ENCODE measurements at regions not wholly inside any gene's neighbourhood (a gene's known extent, or its start where the extent isn't known, plus 50 kb on each side); places are given as distances from the start of the nearest gene placed in this dataset.

DNA sequence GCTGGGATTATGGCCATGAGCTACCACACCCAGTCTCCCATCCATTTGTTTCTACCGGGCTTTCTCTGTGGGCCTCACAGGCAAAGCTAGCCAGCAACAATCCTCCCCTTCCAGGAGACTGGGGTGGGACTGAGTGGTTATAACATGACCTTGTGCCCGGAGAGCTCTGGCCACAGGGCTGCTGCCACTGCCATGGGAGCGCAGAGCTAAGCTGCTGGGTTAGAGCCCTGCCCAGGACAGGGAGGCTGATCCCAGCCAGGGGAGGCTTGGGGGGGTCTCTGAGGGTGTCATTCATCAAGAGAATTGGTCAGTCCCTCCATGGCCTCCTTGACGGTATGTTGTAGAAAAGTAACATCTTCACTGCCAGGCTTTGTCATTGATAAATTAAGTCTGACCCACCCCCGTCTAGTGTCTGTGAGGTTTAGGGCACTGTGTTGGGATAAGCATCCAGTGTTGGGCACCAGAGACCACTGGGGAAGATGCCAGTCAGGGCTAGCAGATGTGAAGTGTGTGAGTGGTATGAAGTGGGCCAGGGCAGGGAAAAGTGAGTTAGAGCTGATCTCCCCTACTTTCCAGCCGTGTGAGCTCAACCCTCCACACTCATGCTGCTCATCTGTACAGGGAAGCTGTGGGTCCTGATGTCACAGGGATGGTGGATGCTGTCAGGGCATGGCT lies 368.4 kb upstream of the HS6ST1 start:
- Histone ChIP-seq H3K4me3 (ENCODE audit: low read length) (no peak overlapping the region), H4K20me1 (ENCODE audit: insufficient read depth, low read length) (no peaks in the 10 kb centered on the region), H3K9me3 (ENCODE audit: insufficient read depth, low read length) (no peaks in the 10 kb centered on the region), H3K27me3 (ENCODE audit: low read depth, low read length) (no peaks in the 10 kb centered on the region), H3K4me1 (ENCODE audit: low read length) (peaks cover 5% of the 10 kb centered on the region), H3K36me3 (replicated peaks; ENCODE audit: low read depth, low read length) (no peaks in the 10 kb centered on the region), H3K27ac (ENCODE audit: low read length) (no peak overlapping the region), H3K79me2 (ENCODE audit: low read length) (no peaks in the 10 kb centered on the region), H3K4me2 (ENCODE audit: low read length) (no peak overlapping the region), H2AFZ (ENCODE audit: low read depth, low read length) (no peak overlapping the region), H3K9ac (ENCODE audit: low read length) (no peak overlapping the region)
- TF ChIP-seq, protein P1, sequence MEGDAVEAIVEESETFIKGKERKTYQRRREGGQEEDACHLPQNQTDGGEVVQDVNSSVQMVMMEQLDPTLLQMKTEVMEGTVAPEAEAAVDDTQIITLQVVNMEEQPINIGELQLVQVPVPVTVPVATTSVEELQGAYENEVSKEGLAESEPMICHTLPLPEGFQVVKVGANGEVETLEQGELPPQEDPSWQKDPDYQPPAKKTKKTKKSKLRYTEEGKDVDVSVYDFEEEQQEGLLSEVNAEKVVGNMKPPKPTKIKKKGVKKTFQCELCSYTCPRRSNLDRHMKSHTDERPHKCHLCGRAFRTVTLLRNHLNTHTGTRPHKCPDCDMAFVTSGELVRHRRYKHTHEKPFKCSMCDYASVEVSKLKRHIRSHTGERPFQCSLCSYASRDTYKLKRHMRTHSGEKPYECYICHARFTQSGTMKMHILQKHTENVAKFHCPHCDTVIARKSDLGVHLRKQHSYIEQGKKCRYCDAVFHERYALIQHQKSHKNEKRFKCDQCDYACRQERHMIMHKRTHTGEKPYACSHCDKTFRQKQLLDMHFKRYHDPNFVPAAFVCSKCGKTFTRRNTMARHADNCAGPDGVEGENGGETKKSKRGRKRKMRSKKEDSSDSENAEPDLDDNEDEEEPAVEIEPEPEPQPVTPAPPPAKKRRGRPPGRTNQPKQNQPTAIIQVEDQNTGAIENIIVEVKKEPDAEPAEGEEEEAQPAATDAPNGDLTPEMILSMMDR (IDR thresholded peaks at IDR 0.05; ENCODE audit: low read depth, low read length) = no peak
- TF ChIP-seq EZH2phosphoT487 (IDR thresholded peaks at IDR 0.05; ENCODE audit: low read depth) = no peak

DNA sequence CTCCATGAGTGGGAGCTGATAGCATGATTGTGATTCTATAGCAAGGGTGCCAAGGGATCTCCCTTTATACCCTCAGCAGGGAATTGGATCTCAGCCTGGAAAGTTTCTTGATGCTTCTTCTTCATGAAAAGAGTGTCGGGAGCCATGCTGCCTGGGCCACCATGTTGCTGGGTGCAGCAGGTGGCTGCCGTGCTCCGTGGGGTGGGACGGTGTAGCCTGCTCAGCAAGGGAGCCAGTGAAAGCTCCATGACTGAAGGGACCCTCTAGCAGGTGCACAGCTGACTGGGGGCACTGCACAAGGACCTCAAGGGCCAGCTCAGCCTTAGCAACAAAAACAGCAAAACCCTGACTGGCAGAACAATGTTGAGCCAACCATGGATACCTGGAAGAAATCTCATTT lies 368.9 kb upstream of the HS6ST1 start:
- no peak overlapping the region for H3K4me3 ChIP-seq (ENCODE audit: low read length)
- TF ChIP-seq, protein P1 (IDR thresholded peaks at IDR 0.05; ENCODE audit: low read depth, low read length) = no peak
- TF ChIP-seq EZH2phosphoT487 (IDR thresholded peaks at IDR 0.05; ENCODE audit: low read depth) = no peak
- no peak overlapping the region for H2AFZ ChIP-seq (ENCODE audit: low read depth, low read length)
- no peak overlapping the region for H3K27ac ChIP-seq (ENCODE audit: low read length)
- H3K9me3 ChIP-seq (ENCODE audit: insufficient read depth, low read length) = no peaks in the 10 kb centered on the region
- peaks cover 5% of the 10 kb centered on the region for H3K4me1 ChIP-seq (ENCODE audit: low read length)
- no peaks in the 10 kb centered on the region for H3K27me3 ChIP-seq (ENCODE audit: low read depth, low read length)
- no peak overlapping the region for H3K4me2 ChIP-seq (ENCODE audit: low read length)
- H3K36me3 ChIP-seq (replicated peaks; ENCODE audit: low read depth, low read length) = no peaks in the 10 kb centered on the region
- H4K20me1 ChIP-seq (ENCODE audit: insufficient read depth, low read length) = no peaks in the 10 kb centered on the region
- H3K9ac ChIP-seq (ENCODE audit: low read length) = no peak overlapping the region
- H3K79me2 ChIP-seq (ENCODE audit: low read length) = no peaks in the 10 kb centered on the region

DNA sequence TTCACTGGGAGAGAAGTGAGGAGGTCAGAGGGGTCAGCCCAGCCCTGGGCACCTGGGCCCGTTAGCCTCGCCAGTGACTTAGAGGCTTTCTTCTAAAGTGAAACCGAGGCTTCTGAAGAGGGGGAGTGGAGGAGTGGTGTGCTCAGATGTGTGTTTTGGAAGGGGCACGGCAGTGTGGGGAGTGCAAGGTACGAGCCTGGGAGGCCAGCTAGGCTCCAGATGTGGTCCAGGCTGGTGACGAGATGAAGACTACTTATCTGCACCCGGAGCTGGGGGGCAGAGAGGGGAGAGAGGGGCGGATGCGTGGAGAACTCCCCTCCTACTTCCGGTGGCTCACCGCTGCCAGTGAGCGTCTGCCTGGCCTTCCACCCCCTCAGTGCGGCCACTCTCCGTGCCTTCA lies 371.3 kb upstream of the HS6ST1 start:
- no peak overlapping the region for H3K4me2 ChIP-seq (ENCODE audit: low read length)

DNA sequence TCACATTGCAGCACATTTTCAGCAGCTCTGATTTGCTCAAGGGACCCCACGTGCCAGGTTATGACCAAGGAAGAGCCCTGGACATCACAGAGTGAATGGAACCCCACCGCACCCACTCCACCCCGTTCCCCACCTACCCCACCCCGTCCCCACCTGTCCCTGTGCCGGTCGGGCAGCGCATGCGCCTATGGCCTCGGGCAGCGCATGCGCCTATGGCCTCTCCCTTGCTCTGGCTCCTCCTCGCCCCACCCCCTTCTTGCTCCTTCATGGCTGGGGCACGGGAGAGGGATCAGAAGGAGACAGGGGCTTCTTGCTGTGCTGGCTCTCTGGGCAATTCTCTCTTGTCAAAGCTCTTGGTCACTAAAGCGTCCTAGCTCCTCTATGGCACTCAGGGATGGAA lies 371.8 kb upstream of the HS6ST1 start:
- H3K27me3 ChIP-seq (ENCODE audit: low read depth, low read length) = peaks cover under 1% of the 10 kb centered on the region; the same call in 1 of the 2 replicates
- H3K27ac ChIP-seq (ENCODE audit: low read length) = no peak overlapping the region
- H3K4me2 ChIP-seq (ENCODE audit: low read length) = no peak overlapping the region
- peaks cover 5% of the 10 kb centered on the region for H3K4me1 ChIP-seq (ENCODE audit: low read length)
- no peak overlapping the region for H3K4me3 ChIP-seq (ENCODE audit: low read length)
- H3K9ac ChIP-seq (ENCODE audit: low read length) = no peak overlapping the region
- TF ChIP-seq EZH2phosphoT487 (IDR thresholded peaks at IDR 0.05; ENCODE audit: low read depth) = no peak
- TF ChIP-seq, protein P1 (IDR thresholded peaks at IDR 0.05; ENCODE audit: low read depth, low read length) = no peak
- H4K20me1 ChIP-seq (ENCODE audit: insufficient read depth, low read length) = no peaks in the 10 kb centered on the region
- no peak overlapping the region for H2AFZ ChIP-seq (ENCODE audit: low read depth, low read length)
- H3K9me3 ChIP-seq (ENCODE audit: insufficient read depth, low read length) = no peaks in the 10 kb centered on the region
- H3K79me2 ChIP-seq (ENCODE audit: low read length) = no peaks in the 10 kb centered on the region
- H3K36me3 ChIP-seq (replicated peaks; ENCODE audit: low read depth, low read length) = no peaks in the 10 kb centered on the region

More for the DNA sequence above, 371.3 kb upstream of the HS6ST1 start:
- Histone ChIP-seq H3K4me3 (ENCODE audit: low read length) (no peak overlapping the region), H4K20me1 (ENCODE audit: insufficient read depth, low read length) (no peaks in the 10 kb centered on the region), H3K9me3 (ENCODE audit: insufficient read depth, low read length) (no peaks in the 10 kb centered on the region), H3K9ac (ENCODE audit: low read length) (no peak overlapping the region), H2AFZ (ENCODE audit: low read depth, low read length) (no peak overlapping the region), H3K4me1 (ENCODE audit: low read length) (peaks cover 5% of the 10 kb centered on the region), H3K79me2 (ENCODE audit: low read length) (no peaks in the 10 kb centered on the region), H3K27ac (ENCODE audit: low read length) (no peak overlapping the region), H3K27me3 (ENCODE audit: low read depth, low read length) (no peaks in the 10 kb centered on the region), H3K36me3 (replicated peaks; ENCODE audit: low read depth, low read length) (no peaks in the 10 kb centered on the region)
- TF ChIP-seq, protein P1 (IDR thresholded peaks at IDR 0.05; ENCODE audit: low read depth, low read length) = no peak
- TF ChIP-seq EZH2phosphoT487 (IDR thresholded peaks at IDR 0.05; ENCODE audit: low read depth) = no peak
